HG03196 (cell line): ENCODE measurements at regions not wholly inside any gene's neighbourhood (a gene's known extent, or its start where the extent isn't known, plus 50 kb on each side); places are given as distances from the start of the nearest gene placed in this dataset.

Experiments
- ATAC-seq: cut with Tn5 transposase; IDR thresholded peaks from one replicate; pipeline ENCODE4 v1.9.1; 2021; ENCODE audit not compliant: unreplicated experiment

DNA sequence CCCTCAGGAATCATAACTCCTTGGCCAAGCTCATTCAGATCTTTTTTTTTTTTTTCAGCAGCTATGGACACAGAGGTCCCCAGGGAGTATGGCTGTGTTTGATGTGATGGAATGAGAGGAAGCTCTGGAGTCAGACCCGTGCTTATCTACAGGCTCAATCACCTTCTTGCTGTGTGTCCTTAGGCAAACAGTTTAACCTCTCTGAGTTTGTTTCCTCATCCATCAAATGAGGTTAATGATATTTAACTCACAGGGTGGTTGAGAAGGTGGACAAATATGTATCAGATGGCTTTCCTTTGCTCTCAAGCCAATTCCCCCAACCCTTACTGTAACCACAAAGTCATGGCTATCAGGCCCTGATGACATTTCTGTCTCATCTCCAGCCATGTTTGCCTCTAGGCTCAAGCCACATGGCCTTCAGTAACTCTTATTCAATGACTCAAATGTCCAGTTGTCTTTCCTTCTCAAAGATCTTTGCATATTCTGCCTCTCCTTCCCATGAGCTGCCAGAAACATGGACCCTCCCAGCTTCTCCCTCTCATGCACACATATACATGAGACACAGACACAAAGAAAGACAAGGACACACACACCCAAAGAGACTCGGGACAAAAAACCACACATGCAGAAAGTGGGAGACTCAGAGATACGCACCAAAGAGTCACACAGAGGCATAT lies 303.5 kb upstream of the KAZN start:
- no peak for ATAC-seq

DNA sequence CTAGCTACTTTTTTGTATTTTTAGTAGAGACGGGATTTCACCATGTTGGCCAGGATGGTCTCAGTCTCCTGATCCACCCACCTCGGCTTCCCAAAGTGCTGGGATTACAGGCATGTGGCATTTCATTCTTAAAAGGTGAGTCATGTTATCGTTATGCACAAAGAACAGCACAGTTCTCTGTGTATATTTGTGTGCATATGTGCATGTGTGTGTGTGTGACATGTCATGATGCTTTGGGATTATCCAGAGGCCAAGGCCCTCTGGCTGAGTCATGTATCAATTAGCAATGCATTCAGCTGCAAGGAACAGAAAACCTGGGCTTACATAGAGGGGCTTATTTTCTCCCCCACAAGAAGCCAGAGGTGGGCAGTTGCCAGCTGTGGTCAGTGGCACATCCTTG lies 301.7 kb upstream of the KAZN start:
- no peak for ATAC-seq

DNA sequence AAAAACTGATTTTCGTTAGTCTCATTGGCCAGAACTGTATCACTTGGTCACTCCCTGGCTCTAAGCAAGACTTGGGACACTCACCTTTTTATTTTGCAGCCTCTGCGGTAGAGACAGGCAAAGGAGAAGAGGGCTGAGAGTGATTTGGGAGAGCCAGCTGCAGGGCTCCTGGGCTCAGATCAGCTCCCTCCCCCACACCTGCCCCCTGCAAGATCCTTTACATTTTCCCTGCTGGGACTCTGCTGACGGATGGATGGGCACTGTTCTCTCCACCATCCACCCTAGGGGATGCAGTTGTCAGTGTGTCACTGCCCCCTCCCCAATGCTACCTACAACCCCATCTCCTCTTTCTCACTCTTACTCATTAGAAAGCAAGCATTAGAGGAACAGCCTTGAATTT lies 301.1 kb upstream of the KAZN start:
- no peak for ATAC-seq

DNA sequence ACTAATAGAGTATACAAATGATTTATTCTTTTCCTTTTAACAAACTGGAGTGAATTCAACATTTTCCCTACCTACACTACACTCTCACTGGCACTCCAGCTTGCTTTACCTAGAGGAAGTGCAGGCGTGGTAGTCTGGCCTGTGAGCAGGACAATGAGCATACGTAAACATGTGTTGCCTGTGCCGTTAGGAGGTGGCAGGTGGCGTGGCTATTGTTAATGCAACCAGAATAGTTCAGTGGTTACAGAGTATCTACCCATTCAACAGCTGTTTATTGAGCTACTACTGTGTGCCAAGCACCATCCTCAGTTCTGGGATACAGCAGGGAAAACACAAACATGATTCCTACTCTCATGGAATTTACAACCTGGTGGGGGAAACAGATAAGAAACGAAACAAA lies 299.7 kb upstream of the KAZN start:
- no peak for ATAC-seq

DNA sequence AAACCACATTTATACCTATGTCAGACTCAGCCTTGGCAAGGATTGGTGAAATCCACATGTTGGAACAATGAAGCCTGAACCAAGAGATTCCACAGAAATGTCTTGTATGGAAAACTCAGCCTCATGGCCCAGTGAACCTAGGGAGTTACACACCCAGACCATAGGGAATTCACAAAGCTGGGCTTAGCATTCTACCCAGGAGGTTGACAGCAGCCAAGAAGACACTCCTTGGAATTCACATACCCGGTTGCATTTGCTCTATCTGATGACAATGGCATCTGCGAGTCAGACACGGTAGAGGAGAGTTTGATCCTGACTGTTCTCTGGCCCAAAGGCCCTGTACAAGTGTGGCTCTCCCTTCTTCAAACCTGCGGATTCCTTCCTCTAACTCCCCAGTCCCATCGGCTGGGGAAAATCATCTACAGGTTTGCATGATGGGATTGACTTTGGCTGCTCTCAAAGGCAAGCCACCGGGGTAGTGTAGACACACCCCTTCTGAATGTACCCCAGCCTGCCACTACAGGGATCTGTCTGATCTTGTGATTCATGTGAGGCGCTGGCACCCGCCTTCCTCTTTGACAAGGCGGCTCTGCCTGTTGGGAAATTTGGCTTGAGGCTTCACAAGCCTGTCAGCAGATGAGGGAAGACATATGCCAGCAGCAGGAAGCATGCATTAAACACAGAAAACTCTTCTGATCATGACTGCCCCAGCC lies 297.3 kb upstream of the KAZN start:
- no peak for ATAC-seq

DNA sequence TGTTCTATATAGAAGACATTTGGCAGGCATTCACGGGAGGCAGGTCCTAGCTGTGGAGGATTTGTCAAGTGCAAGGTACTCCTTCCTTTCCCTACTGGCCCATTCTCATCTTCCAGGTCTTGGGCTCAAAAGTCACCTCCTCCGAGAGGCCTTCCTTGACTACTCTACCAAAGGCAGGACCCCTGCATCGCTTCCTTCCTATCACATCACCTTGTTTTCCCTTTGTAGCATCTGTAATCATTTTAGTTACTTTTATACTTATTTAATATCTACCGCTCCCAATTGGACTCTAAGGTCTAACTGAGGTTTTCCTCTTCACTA lies 296.8 kb upstream of the KAZN start:
- ATAC-seq, result no peak

DNA sequence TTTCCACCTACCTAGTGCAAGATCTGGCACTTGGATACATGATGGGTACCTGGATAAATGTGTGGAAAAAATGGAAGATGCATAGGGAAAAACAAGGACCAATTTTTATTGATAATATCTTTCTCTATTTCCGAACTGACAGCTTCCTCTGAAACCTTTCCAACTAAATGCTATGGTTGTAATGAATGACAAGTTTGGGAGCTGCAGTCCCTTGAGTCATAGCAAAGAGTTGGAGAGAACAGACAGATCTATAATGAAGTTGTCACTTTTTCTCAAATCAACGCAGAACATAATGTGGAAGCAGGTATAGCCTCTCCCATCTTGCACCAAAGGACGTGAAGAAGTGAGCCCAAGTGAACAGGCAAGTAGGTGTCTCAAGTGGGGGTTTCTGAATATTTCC lies 296.5 kb upstream of the KAZN start:
- no peak for ATAC-seq

DNA sequence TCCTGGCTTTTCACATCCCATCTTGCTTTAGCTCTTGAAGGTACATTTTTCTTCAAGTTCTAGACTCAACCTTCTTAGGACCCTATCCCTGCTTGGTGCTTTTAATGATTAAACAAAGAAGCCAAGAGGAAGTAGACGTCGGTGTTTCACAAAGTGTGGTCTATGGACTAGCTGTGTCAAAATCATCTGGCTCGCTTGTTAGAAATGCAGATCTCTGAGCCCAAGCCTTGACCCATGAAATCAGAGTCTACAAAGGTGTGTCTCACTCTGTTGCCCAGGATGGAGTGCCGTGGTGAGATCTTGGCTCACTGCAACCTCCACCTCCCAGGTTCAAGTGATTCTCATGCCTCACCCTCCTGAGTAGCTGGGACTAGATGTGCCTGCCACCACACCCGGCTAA lies 295.5 kb upstream of the KAZN start:
- ATAC-seq, result no peak

DNA sequence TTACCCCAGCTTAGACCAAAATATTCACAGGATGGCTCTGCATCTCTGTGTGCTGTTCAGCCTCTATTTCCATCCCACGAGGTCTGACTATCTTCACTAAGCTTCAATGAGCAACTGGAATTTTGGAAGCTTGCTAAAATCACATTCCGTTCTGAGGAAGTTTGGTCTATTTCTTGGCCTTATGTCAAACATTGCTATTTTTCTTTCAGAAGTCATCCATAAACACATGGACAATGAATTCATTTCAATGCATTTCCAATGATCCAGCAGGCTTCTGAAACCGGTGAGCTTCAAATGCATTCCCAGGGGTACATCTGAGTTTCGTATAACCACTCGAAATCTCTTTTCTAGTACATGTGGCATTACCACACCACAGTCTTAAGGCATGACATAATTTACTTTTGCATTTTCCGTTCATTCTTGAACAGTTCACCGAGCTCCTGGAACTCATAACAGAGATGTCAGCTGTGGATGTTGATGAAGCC lies 294.1 kb upstream of the KAZN start:
- no peak for ATAC-seq

DNA sequence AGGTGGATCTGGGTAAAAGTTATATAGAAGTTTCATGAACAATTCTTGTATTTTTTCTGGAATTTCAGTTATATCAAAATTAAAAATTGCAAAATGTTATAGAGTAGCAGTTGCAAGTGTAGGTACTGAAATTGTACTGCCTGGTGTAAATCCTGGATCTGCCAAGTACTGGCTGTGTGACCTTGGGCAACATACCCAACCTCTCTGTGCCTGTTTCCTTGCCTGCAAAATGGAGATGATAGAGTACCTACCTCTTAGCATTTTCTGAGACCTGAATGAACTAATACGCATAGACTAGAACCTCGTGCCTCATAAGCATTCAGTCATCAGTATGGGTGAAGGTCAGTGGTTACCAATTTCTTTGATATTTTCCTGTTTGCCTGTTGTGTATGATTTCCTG lies 290.0 kb upstream of the KAZN start:
- ATAC-seq, result no peak

DNA sequence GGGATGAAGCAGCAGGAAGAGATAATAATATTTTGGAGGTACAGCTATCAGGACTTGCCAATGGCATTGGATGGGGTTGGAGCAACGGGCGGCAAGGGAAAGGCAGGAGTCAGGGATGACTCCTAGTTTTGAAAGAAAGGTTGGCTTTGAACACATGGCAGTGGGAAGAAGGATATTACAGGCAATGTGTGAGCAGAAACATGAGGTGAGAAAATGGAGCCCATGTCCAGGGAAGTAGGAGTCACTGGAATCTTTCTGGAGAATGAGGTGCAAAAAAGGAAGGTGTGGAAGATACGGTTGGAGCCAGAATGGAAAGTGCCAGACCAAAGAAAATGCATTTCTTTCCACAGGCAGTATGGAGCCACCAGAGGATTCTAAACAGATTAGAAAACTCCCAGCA lies 288.5 kb upstream of the KAZN start:
- ATAC-seq, result no peak

DNA sequence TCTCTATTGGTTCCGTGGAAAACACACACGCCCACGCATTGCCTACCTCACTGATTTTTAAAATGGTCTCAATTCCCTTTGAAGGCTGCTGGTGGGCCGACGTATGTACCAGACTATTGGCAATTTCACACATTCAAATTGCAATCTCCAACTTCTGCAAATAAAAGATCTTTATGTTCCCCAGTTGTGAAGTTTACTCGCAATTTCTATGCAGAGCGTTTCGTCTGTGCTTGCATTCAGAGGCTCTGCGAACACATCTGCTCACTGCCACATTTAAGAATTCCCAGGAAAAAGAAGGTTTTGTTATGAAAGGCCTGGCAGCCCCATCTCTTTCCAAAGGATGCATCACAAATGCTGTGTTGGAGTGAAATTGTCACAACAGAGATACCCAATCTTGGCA lies 288.0 kb upstream of the KAZN start:
- no peak for ATAC-seq

DNA sequence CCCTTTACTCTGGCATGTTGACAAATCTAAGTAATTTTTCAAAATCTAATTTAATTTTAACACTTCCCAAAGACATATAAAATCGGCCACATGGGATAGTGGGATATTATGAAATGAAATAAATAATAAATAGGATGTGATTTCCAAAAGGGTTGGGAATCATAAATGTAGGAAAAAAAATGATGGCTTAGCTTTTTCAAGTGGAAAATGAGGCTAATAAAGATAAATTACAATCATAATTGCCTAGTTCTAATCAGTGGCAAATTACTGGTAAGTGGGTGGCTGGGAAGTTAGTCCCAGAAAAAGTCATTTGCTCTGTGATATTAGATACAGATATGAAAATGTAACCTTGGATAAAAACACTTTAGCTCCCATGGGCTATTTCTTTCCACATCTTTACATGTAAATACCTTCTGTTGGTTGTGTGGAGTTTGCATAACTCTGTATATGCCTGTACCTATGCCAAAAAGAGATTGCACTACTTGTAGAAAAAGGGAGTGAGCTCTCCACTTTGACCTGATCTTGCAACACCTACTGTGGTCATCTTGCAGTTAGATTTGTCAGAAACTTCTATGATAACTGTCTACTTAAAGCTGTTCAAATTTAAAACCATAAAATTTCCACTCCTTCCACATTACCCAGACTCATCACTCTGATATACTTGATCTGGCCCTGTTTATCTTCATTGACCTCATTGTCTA lies 284.6 kb upstream of the KAZN start:
- no peak for ATAC-seq

DNA sequence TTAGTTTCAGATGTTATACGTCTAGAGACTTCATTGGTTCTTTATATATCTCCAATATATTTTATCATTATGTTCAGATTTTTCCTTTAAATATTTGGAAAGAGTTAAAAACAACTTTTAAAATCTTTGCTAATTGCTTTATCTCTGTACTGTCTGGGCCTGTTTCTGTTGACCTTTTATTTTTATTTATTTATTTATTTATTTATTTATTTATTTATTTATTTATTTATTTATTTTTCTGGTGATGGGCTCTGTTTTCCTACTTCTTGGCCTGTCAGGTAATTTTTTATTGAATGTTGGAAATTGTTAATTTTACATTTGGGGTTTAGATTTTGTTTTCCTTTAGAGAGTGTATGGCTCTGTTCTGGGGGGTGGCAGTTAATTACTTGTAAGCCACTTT lies 279.7 kb upstream of the KAZN start:
- ATAC-seq, result no peak

DNA sequence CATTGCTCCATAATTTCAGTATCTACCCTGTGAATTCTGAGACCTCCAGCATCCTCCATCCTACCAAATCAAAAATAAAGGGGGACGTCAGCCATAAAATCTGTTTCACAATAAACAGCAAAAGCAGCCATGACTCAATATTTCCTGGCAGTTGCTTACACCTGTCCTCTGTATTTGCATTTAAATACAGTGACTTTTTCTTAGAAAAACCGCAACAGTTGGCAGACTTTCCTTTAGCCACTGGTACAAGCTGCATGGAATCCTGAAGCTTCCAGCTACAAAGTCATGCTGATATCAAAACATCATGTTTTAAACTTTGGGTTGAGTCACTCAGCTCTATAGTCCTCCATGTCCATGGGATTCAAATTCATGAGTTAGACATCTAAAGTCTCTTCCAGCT lies 278.0 kb upstream of the KAZN start:
- ATAC-seq, result no peak

DNA sequence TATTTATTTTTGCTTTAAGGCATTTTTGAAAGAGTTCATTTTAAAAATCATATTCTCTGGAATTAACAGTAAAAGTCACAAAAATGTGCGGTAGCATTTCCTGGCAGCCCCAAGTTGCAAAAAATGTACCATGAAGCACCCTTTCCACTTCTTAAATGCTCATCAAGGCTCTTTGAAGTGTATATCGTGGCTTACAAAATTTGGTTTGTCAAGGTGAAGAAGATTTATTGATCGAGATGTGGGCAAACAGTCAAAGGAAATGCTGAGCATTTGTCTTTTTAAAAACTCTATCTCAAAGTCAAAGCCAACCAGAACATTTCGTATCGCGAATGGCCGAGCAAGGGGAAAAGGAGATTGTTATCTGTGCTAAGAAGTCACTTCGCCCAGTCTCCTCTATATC lies 277.5 kb upstream of the KAZN start:
- ATAC-seq, result no peak

DNA sequence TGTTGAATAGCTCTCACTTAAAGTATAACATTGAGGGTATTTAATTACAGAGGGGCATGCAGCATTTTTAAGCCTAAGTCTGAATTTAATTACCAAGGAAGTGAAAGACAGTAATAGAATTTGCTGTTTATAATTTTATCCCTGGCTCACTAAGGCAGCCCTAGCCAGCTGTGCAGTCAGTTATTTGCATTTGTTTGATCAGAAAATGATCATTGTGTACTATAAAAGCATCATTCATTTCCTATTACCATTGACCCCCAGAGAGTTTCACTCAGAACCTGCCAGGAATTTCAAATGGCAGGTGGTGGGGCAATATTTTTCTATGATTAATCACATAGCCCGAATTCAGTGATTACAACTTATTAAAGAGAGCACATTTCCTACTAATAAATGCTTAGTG lies 277.1 kb upstream of the KAZN start:
- ATAC-seq, result no peak

DNA sequence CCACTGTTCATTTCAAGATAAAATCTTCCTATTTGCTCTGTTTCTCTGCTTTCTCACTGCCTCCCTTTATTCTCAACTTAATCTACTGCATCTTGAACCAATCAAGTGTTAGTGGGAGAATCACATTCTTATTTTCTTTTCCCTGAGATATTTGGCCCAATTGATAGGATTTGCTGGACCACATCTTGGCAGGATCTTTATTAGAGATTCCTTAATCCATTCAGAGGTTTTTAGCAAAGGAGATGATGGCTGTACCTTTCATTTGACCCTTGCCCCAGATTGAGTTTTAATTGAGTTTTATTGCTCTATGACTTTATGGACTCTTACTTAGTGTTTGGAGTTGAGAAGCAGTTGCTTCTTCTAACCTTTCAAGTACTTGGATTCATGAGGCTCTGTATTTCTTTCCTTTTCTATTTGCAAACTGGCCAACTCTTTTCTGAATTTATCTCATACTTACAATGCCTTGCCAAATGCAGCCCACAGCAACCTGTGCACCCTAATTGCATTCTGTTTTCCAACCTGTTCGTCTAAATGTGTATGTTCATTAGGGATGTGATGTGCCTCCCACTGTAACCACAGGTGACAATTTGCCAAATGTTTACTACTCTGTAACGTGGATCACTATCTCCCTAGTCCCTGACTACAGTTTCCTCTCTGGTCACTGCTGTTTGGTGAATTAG lies 274.8 kb upstream of the KAZN start:
- ATAC-seq, result no peak

DNA sequence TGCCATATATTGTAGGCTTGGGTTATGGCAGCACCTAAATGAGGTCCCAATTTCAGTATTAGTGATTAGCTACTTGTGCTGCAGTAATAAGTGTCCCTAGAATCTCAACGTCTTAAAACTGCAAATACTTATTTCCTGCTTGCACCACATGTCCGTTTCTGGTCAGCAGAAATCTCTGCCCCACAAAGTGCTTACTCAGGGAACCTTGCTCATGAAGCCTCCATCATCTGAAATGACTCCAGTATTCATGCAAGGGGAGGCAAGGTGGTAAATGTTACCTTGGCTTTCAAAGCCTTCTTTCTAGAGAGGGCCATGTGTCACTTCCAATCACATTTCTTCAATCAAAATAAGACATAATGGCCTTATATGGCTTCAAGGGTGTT lies 274.2 kb upstream of the KAZN start:
- no peak for ATAC-seq

DNA sequence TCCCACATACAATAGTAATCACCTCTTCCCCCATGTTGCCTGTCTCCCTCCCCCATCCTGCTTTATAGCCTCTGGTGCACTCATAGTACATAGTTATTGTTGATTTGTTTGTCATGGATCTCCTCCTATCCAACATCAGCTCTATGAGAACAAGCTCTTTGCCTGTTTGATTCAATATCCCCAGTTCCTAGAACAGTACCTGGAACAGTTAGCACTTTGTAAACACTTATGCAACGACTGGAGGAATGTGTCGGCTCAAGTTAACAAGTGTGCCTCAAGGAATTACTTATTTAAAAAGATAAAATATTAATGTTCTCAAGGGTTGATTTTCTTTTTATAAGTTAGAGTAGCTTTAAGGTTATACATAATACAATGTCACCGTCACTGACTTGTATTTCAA lies 271.6 kb upstream of the KAZN start:
- ATAC-seq, result no peak

DNA sequence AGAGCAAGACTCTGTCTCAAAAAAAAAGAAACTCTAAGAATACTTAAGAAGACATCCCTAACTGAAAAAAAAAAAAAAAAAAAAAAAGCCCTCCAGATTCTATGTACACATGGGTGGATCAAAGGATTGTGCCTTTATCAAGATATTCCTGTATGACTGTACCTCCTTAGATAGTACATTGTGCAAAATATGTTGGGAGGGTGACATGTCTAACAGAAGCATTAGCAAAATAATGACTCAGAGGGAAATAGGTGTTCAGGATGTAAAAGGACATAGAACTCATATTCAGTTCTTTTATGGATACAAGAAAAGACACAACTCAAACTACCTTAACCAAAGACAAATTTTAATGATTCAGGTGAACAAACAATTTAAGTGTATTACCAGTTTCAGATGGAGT lies 269.8 kb upstream of the KAZN start:
- ATAC-seq, result no peak

DNA sequence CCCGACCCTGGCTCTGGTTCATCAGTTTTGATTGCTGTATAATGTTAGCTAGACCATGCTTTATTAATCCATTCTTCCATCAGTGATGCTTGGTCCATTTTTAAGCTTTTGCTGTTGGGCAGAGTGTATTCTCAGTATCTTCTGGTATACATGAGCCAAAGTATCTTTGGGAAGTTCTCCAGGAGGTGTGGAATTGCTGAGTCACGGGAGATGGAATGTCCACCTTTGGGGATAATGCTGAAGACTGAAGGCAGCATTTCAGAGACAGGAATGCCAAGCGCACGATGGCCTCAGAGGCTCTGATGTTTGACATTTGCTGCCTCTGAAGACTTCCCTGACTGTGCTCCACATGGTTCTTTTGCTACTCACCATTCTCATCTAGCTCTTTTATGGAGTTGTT lies 266.3 kb upstream of the KAZN start:
- no peak for ATAC-seq
